ENCODE measurements at regions not wholly inside any gene's neighbourhood (a gene's known extent, or its start where the extent isn't known, plus 50 kb on each side); places are given as distances from the start of the nearest gene placed in this dataset.

DNA sequence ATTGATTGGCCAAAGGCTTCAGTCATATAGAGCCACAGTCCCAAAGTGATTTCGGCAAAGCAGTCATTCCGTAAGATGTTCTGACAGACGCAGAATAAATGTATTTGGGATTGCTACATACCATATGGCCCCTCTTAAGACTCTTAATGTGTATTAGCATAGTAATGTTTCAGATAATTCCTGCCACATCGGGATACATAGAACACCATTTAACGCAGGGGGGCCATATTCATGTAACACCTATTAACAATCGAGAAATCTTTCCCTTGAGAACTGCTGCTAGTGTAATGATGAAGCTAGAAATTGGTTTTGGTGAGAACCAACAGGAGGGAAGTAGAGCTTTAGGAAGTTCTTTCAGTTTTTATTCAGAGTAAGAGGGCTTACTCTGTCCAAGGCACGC lies 390.9 kb upstream of the SASH1 start (continued):
- TF ChIP-seq, protein P1, sequence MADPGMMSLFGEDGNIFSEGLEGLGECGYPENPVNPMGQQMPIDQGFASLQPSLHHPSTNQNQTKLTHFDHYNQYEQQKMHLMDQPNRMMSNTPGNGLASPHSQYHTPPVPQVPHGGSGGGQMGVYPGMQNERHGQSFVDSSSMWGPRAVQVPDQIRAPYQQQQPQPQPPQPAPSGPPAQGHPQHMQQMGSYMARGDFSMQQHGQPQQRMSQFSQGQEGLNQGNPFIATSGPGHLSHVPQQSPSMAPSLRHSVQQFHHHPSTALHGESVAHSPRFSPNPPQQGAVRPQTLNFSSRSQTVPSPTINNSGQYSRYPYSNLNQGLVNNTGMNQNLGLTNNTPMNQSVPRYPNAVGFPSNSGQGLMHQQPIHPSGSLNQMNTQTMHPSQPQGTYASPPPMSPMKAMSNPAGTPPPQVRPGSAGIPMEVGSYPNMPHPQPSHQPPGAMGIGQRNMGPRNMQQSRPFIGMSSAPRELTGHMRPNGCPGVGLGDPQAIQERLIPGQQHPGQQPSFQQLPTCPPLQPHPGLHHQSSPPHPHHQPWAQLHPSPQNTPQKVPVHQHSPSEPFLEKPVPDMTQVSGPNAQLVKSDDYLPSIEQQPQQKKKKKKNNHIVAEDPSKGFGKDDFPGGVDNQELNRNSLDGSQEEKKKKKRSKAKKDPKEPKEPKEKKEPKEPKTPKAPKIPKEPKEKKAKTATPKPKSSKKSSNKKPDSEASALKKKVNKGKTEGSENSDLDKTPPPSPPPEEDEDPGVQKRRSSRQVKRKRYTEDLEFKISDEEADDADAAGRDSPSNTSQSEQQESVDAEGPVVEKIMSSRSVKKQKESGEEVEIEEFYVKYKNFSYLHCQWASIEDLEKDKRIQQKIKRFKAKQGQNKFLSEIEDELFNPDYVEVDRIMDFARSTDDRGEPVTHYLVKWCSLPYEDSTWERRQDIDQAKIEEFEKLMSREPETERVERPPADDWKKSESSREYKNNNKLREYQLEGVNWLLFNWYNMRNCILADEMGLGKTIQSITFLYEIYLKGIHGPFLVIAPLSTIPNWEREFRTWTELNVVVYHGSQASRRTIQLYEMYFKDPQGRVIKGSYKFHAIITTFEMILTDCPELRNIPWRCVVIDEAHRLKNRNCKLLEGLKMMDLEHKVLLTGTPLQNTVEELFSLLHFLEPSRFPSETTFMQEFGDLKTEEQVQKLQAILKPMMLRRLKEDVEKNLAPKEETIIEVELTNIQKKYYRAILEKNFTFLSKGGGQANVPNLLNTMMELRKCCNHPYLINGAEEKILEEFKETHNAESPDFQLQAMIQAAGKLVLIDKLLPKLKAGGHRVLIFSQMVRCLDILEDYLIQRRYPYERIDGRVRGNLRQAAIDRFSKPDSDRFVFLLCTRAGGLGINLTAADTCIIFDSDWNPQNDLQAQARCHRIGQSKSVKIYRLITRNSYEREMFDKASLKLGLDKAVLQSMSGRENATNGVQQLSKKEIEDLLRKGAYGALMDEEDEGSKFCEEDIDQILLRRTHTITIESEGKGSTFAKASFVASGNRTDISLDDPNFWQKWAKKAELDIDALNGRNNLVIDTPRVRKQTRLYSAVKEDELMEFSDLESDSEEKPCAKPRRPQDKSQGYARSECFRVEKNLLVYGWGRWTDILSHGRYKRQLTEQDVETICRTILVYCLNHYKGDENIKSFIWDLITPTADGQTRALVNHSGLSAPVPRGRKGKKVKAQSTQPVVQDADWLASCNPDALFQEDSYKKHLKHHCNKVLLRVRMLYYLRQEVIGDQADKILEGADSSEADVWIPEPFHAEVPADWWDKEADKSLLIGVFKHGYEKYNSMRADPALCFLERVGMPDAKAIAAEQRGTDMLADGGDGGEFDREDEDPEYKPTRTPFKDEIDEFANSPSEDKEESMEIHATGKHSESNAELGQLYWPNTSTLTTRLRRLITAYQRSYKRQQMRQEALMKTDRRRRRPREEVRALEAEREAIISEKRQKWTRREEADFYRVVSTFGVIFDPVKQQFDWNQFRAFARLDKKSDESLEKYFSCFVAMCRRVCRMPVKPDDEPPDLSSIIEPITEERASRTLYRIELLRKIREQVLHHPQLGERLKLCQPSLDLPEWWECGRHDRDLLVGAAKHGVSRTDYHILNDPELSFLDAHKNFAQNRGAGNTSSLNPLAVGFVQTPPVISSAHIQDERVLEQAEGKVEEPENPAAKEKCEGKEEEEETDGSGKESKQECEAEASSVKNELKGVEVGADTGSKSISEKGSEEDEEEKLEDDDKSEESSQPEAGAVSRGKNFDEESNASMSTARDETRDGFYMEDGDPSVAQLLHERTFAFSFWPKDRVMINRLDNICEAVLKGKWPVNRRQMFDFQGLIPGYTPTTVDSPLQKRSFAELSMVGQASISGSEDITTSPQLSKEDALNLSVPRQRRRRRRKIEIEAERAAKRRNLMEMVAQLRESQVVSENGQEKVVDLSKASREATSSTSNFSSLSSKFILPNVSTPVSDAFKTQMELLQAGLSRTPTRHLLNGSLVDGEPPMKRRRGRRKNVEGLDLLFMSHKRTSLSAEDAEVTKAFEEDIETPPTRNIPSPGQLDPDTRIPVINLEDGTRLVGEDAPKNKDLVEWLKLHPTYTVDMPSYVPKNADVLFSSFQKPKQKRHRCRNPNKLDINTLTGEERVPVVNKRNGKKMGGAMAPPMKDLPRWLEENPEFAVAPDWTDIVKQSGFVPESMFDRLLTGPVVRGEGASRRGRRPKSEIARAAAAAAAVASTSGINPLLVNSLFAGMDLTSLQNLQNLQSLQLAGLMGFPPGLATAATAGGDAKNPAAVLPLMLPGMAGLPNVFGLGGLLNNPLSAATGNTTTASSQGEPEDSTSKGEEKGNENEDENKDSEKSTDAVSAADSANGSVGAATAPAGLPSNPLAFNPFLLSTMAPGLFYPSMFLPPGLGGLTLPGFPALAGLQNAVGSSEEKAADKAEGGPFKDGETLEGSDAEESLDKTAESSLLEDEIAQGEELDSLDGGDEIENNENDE (IDR thresholded peaks at IDR 0.05; ENCODE audit: insufficient replicate concordance, low read length) = no peak
- TF ChIP-seq RAD21 (IDR thresholded peaks at IDR 0.05 in 1 of 2, conservative IDR thresholded peaks at IDR 0.05 in 1 of 2; ENCODE audit: low read depth in 2 of 2, low read length in 2 of 2) (no peak), SP2 (IDR thresholded peaks at IDR 0.05; ENCODE audit: low read length) (no peak), HDAC2 (IDR thresholded peaks at IDR 0.05; ENCODE audit: borderline replicate concordance in 1 of 2, low read depth in 2 of 2, low read length in 2 of 2) (no peak)

Measured in H1 (cell line).